HG02678 (cell line): ENCODE measurements at regions not wholly inside any gene's neighbourhood (a gene's known extent, or its start where the extent isn't known, plus 50 kb on each side); places are given as distances from the start of the nearest gene placed in this dataset.
"Not testable (repeated sequence)": the region's sequence is repeated elsewhere in the genome, so short reads cannot be mapped to it uniquely, and the experiment has no call there.

Experiments used
- ATAC-seq: cut with Tn5 transposase; IDR thresholded peaks from one replicate; pipeline ENCODE4 v1.9.1; 2021; ENCODE audit warnings: mild to moderate bottlenecking, moderate library complexity; ENCODE audit not compliant: unreplicated experiment

- peak; percentile 98 for ATAC-seq
Observed at GRCh38 chr5:50501491-50502228, 60.6 kb upstream of the EMB start.

DNA sequence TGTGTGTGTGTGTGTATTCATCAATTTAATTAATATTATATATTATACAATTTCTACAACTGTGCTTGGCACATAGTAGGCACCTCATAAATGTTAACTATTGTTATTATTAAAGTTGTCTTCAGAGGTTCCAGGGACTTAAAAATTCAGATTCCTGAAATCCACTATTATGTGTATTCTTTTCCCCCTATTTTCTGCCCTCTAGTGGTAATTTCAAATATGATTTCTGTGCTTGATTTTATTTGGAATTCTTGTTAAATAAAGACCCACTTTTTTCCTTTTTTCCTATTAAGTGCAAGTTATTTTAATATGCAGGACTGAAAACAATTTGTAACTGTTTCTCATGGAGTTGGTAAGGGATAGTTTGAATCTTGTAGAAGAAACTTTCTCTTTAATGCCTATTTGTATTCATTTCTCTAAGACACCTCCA is 72.0 kb upstream of the EMB start:
- ATAC-seq, result not testable (repeated sequence)

DNA sequence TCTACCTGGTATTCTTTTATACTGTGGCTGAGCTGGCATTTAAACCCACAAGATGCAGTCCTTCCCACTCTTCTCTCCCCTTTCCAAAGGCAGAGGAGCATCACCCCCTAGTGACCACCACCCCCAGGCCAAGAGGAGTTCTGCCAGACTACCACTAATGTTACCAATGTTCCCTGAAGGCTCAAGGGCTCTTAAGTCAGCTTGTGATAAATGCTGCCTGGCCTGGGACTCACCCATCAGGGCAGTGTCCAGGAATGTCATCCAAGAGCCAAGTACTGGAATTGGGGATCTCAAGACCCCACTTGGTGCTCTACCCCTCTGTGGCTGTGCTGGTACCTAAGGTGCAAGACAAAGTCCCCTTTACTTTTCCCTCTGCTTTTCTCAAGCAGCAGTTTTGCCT is 80.0 kb upstream of the EMB start:
- not testable (repeated sequence) for ATAC-seq

DNA sequence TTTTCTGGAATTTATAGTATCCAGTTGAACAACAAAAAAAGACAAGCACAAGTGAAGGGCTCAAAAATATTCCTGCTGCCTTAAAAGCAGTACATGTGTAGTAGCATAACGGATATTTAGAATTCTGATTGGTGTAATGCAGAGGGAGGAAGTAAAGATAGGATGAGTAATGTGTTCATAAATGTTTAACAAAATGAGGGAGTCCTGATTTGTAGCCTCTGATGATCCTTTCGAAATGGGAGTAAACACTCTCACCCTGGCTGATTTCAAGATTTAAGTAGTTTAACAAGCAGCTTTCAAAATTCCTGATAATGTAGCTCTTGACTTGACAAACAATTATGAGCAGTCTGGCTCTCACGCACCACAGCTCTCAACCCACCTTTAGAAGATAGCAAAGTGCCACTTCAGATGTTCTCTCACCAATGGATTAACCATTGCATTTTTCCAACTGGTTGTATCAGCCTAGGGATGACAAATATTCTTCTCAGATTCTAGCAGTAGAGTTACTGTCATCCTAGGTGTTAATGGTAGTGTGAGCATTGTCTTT is 86.5 kb upstream of the EMB start:
- ATAC-seq, result not testable (repeated sequence)

GRCh38 chr5:50535393-50535792 is 94.3 kb upstream of the EMB start:
- no peak for ATAC-seq

- peak; percentile 64 for ATAC-seq
Observed at GRCh38 chr5:50537534-50537933, 96.4 kb upstream of the EMB start.

GRCh38 chr5:50547303-50547702 is 106.2 kb upstream of the EMB start:
- ATAC-seq, result peak; percentile 91

DNA sequence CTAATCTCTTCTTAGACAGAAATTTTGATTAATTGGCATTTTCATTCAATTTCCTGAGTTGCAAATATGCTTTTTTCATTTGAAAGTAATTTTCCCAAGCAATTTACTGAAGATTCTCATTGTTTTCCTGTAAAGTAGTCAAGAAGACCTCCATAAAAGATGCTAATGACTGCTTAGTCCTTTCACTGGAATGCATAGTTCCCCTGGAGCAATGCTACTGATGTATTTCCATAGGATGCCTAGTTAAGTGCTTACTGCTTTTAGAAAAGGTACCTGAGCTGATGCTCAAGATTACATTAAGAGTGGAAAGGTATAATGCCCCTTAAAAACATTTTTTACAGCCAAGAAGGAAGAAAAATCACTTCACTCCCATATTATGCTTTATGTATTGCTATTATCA is 109.2 kb upstream of the EMB start:
- ATAC-seq, result no peak

DNA sequence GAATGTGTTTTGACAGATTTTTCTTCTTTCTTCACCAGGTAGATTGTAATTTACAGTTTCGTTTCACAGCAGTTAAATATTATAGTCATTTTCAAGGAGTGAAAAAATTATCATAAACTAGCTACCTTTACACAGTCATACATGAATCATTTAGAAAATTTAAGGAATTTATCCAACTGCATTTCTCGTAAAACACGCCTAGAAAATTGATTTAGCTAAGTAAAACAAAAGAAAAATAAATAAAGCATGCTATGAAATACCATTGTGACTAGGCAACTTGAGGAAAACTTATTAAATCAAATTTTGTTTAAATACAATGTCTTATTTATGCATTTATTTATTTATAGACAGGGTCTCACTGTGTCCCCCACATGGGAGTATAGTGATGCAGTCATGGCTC is 109.9 kb upstream of the EMB start:
- no peak for ATAC-seq

DNA sequence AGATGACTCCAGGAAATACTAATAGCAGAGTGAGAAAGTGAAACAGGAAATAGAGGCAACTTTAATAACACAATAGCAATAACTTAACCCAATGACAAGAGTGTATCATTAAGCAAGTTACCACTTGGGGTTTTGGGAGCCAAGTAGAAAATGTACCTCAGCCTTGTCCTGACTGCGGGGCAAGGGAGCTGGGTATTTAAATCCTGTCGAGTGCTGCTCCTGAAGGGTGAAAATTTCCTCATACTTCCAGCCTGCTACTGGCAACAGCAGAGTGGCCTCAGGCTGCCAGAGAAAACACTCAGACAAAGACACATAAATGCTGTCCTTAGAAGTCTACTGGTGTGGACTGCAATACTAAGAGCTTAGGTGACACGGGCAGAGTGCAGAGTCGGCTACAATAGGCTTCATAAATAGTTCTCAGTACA is 112.5 kb upstream of the EMB start:
- ATAC-seq, result no peak

DNA sequence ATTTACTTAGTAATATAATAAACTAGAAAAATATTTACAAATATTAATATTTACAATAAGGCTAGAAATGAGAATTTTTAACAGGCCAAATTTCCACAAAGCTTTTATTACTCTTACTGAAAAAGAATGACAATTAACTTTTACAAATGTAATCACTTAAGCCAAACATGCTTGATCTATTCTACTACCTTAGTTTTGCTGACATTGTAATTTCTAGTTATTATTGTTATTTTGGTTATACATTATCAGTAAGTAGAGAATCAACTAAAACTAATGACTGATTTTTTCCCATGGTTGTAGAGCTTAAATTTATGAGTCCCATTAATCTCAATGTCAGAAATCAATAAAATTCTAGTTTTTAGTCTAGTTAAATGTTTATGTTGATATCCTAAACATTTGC is 107.8 kb upstream of the PARP8 start:
- ATAC-seq, result not testable (repeated sequence)

DNA sequence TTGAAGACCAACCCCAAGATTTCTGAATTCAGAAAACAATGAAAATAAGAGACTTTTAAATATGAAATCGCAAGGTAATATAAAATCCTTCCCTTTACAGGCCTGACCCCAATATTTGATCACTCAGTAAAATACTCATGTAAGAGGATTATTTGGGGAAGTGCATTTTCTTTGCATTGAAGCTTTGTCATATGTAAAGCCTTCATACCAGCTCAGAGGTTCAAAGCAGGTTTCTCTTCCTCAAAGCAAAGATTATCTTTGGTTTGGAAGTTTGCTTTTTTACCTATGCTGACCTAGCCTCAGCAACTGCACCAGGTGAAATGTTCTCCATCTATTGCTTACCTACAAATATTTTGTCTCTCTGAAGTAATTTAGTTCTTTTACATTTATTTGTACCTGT is 106.5 kb upstream of the PARP8 start:
- no peak for ATAC-seq

DNA sequence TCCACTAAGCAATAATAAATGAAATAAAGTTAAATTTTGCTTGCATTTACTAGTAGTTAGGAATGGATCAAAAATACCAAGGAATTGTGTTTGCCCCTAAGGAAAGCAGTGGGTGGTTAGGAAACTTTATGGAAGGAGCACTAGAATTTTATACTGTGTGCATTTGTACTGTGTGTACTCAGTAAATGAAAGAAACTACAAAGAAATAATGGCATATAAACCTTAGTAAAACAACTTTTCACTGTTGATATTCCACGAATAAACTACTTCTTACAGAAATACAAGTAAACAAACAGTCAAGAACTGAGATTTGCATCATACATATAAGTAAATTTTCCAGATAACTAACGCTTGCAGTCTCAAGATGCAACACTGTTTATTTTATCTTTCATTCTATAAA is 103.7 kb upstream of the PARP8 start:
- ATAC-seq, result no peak

DNA sequence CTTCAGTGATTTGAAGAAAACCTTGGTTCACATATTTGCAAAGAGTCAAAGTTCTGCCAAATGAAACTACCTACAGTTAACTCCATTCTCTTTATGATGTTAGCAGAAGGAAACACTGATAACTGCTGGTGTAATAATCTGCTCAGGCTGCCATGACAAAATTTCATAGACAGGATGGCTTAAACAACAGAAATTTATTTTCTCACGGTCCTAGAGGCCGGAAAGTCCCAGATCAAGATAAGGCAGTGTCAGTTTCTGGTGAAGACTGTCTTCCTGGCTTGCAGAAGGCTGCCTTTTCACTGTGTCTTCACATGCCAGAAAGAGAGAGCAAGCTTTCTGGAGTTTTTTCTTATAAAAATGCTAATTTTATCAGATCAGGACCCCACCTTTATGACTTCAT is 102.4 kb upstream of the PARP8 start:
- peak; percentile 96 for ATAC-seq

GRCh38 chr5:50564558-50564957 is 101.9 kb upstream of the PARP8 start:
- ATAC-seq, result no peak

GRCh38 chr5:50574121-50574520 is 92.3 kb upstream of the PARP8 start:
- no peak for ATAC-seq

DNA sequence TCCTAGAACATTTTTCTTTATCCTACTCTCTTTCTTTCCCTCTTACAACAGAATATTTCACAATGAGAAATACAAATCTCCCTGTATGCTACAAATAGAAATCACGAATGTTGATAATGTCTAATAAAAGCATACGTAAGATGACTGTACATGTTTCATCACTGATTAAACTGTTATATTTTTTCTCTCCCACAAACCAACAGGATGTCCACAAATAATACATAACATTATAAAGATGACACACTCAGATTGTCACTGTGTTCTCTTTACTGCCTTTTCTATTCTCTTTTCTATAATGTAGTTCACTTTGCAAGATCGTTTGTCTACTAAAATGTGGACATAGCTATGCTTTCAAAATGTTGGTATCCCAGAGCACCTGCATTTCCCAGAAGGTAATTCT is 90.7 kb upstream of the PARP8 start:
- no peak for ATAC-seq

DNA sequence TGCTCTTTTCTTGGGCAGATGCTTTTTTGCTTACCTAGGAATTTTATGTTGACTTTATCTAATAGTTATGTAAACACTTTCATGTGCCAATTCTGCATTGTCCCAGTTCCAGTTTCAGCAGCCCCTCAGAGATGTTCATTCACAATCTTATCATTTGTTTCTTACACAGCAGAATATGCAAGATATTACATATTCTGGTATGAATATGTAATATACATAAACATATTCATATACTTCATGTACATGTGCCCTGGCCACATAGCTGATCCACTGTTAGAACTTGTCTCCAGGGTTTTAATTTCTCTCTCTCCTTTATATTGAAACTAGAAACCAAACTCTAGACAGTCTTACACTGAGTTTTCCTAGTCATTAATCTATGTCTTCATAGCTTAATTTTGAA is 90.2 kb upstream of the PARP8 start:
- no peak for ATAC-seq

DNA sequence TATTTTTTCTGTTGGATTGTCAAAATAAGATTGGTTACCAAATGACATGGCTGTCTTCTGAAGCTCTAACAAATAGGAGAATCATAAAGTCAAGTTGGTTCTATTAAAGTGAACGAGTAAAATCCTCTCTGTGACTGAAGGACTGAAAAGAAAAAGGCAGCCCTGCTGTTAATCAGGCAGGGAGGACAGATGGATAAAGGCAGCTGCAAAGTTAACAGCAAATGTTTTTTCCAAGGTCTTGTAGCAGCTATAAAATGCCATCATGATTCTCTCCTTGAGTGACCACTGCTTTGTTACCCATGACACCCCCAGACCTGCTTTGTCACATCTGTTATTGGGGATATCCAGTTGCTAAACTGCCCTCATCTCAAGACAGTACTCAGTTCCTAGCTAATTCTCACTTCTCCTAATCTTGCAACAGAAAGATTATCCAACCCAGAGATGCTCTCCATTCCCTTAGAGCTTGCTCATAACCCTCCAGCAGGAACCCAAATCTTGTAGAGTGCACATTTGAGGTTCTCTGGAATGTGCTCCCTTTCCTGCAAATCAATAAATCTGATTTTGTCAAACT is 89.7 kb upstream of the PARP8 start:
- no peak for ATAC-seq

DNA sequence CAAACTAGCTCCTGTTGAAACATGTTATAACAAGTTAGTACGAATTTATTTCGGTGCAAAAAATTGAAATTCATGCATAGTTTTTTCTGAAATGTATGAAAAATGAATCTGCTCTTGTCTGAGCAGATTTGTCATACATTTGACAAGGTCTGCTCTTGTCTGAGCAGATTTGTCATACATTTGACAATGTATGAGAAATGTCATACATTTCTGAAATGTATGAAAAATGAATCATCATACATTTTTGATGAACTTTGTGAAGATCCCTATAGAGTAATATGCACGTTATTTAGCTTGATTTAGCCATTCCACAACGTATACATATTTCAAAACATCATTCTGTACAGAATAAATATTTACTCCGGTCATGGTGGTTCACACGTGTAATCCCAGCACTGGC is 85.9 kb upstream of the PARP8 start:
- no peak for ATAC-seq

DNA sequence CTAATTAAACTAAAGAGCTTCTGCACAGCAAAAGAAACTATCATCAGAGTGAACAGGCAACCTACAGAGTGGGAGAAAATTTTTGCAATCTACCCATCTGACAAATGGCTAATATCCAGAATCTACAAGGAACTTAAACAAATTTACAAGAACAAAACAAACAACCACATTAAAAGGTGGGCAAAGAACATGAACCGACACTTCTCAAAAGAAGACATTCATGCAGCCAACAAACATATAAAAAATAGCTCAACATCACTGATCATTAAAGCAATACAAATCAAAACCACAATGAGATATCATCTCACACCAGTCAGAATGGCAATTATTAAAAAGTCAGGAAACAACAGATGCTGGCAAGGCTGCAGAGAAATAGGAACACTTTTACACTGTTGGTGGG is 84.6 kb upstream of the PARP8 start:
- ATAC-seq, result not testable (repeated sequence)

DNA sequence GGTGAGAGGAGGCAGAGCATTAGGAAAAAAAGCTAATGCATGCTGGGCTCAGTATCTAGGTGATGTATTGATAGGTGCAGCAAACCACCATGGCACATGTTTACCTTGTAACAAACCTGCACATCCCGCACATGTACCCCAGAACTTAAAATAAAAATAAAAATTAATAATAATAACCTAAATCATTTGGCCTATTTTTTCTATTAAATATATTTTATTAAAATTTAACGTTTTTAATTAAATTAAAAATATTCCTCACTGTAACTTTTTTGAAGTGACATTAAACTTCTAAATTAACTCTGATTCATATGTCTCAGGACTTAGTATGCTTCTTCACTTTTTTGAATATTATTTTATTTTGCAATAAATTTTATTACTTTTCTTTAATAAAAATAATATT is 83.7 kb upstream of the PARP8 start:
- no peak for ATAC-seq

DNA sequence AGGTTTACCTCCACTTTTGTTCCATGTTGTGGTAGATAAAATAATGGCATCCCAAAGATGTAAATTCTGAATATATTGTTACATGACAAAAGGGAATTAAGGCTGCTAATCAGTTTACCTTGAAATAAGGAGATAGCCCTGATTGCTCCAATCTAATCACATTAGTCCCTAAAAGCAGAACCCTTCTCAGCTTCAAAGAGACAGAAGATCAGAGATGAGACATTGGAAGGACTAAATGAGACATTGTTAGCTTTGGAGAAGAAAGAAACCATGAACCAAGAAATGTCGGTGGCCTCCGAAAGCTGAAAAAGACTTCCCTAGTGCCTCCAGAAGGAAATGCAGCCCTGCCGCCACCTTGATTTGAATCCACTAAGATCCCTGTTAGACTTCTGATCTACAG is 82.8 kb upstream of the PARP8 start:
- ATAC-seq, result no peak
